ENCODE measurements at regions not wholly inside any gene's neighbourhood (a gene's known extent, or its start where the extent isn't known, plus 50 kb on each side); places are given as distances from the start of the nearest gene placed in this dataset.

GRCh38 chr3:31093606-31094005 is 199.1 kb upstream of the GADL1 start:
- Histone ChIP-seq H2AK9ac (replicated peaks; ENCODE audit: low read depth, low read length, poor library complexity) (no peak overlapping the region), H3K4me2 (ENCODE audit: low read depth, low read length) (no peak overlapping the region), H4K8ac (ENCODE audit: low read depth in 2 of 2, low read length in 2 of 2) (no peak overlapping the region), H4K5ac (ENCODE audit: low read depth, low read length) (no peak overlapping the region), H2AK5ac (ENCODE audit: low read depth, low read length) (no peak overlapping the region), H3K4me1 (ENCODE audit: control insufficient read depth, insufficient read depth, low read length) (no peaks in the 10 kb centered on the region), H4K20me1 (ENCODE audit: insufficient read depth, low read length) (no peaks in the 10 kb centered on the region), H3K9me1 (ENCODE audit: insufficient read depth, low read length) (no peaks in the 10 kb centered on the region), H3K36me3 (ENCODE audit: control insufficient read depth, insufficient read depth, low read length) (no peaks in the 10 kb centered on the region), H3K9ac (ENCODE audit: low read depth, low read length) (no peak overlapping the region), H3K18ac (ENCODE audit: low read depth, low read length) (no peak overlapping the region), H3K4ac (ENCODE audit: low read depth, low read length) (no peak overlapping the region), H3K14ac (replicated peaks; ENCODE audit: low read depth, low read length) (no peak overlapping the region), H2BK20ac (ENCODE audit: low read depth, low read length) (no peak overlapping the region), H3K23ac (ENCODE audit: low read depth, low read length) (no peak overlapping the region), H3K27ac (ENCODE audit: insufficient read depth, low read length) (no peak overlapping the region), H2BK120ac (ENCODE audit: low read depth, low read length) (no peak overlapping the region), H3K79me1 (ENCODE audit: low read depth in 1 of 2, low read length in 2 of 2) (no peaks in the 10 kb centered on the region), H3K4me3 (ENCODE audit: insufficient read depth, low read depth, low read length) (no peak overlapping the region), H3K9me3 (ENCODE audit: control insufficient read depth, insufficient read depth, low read length) (no peaks in the 10 kb centered on the region), H4K91ac (ENCODE audit: insufficient read depth, low read depth, low read length) (no peak overlapping the region), H2BK5ac (ENCODE audit: low read depth, low read length, poor library complexity, severe bottlenecking) (no peak overlapping the region), H2BK15ac (ENCODE audit: low read depth, low read length) (no peak overlapping the region), H3K56ac (ENCODE audit: extremely low read depth, insufficient read depth, low read length) (no peak overlapping the region), H3K27me3 (ENCODE audit: control insufficient read depth, insufficient read depth, low read length) (peaks cover 4% of the 10 kb centered on the region), H2AFZ (replicated peaks; ENCODE audit: low read length, poor library complexity) (no peak overlapping the region)
- intact Hi-C loops (cut with micrococcal nuclease): no loop called here
- CTCF ChIA-PET: interaction anchor here (1.0 to 1.7 kb wide), 2 partner anchors 12 kb away, joined by 3 to 5 read pairs; no protein-coding TSS in a partner anchor
- dilution Hi-C loops (cut with HindIII; ENCODE audit: low sequenced_read_pairs, unreplicated experiment): no loop called here
- TF ChIP-seq MXI1 (IDR thresholded peaks at IDR 0.05; ENCODE audit: borderline replicate concordance, low read depth, low read length) (no peak), RCOR1 (IDR thresholded peaks at IDR 0.05; ENCODE audit: insufficient replicate concordance, low read length) (no peak), POLR2A (IDR thresholded peaks at IDR 0.05; ENCODE audit: low read depth, low read length) (no peak)
- no TSS peak for BruUV-seq (replicated peaks)
- ATAC-seq (ENCODE audit: low read depth): no peak
- DNase-seq: no peak
- no CpG with 5 or more reads among the region's 3 CpGs for WGBS, 2 experiments (ENCODE audit: extremely low coverage in 2 of 2, insufficient read length in 1 of 2)
- in situ Hi-C loops (cut with MboI; ENCODE audit: low sequenced_read_pairs): no loop called here
- POLR2A ChIA-PET (ENCODE audit: unreplicated experiment): no interaction called here

Data from IMR-90 (cell line).